H1 (cell line): ENCODE measurements at regions not wholly inside any gene's neighbourhood (a gene's known extent, or its start where the extent isn't known, plus 50 kb on each side); places are given as distances from the start of the nearest gene placed in this dataset.

Source experiments
- CTCF ChIA-PET: fragments of 300-600 bp; sonication (Branson Sonifier 250); formaldehyde crosslinking; loops from one replicate; lab custom pipeline; 2021; ENCODE audit not compliant: partially characterized antibody; lab: Charles Lee
- POLR2A ChIA-PET: fragments of 300-600 bp; sonication (Branson Sonifier 250); formaldehyde crosslinking; loops from one replicate; lab custom pipeline; 2021; ENCODE audit warnings: inconsistent platforms; ENCODE audit not compliant: partially characterized antibody; lab: Charles Lee
- DNase-seq, 2 experiments: peaks; one replicate each; pipeline versions ENCODE4 v3.0.0 to v3.0.0-alpha.2; 2010 to 2022; ENCODE audit warnings: low spot score in 2 of 2, low read depth in 1 of 2, mixed read lengths in 1 of 2
- FAIRE-seq: peaks from 2 replicates; lab custom pipeline; 2011; peaks lifted over from hg19 to GRCh38; lab: Jason Lieb, UNC
- H2AFZ ChIP-seq: 2 replicates; pipeline ENCODE4 v1.8.1; 2012; ENCODE audit warnings: low read length, inconsistent platforms
- H2AK5ac ChIP-seq: 2 replicates; pipeline ENCODE4 v1.6.1; 2013; ENCODE audit warnings: low read depth, low read length
- H2BK120ac ChIP-seq: replicated peaks from 2 replicates; pipeline ENCODE3; 2013; ENCODE audit warnings: low read depth, low read length, inconsistent platforms
- H2BK12ac ChIP-seq: 2 replicates; pipeline ENCODE4 v1.6.1; 2013; ENCODE audit warnings: low read depth, low read length
- H2BK15ac ChIP-seq: 2 replicates; pipeline ENCODE4 v1.6.1; 2013; ENCODE audit warnings: low read length
- H2BK20ac ChIP-seq: 2 replicates; pipeline ENCODE4 v1.6.1; 2013; ENCODE audit warnings: low read length
- H2BK5ac ChIP-seq: 2 replicates; pipeline ENCODE4 v1.6.1; 2013; ENCODE audit warnings: low read depth, low read length
- H3K14ac ChIP-seq: 2 replicates; pipeline ENCODE4 v1.6.1; 2013; ENCODE audit warnings: inconsistent platforms; ENCODE audit not compliant: insufficient read length
- H3K18ac ChIP-seq: 2 replicates; pipeline ENCODE4 v1.6.1; 2013; ENCODE audit warnings: low read length; ENCODE audit errors: extremely low read depth
- H3K23ac ChIP-seq: 2 replicates; pipeline ENCODE4 v1.6.1; 2013; ENCODE audit warnings: inconsistent platforms; ENCODE audit not compliant: insufficient read length
- H3K23me2 ChIP-seq: 2 replicates; pipeline ENCODE4 v1.6.1; 2013; ENCODE audit warnings: low read depth, low read length
- H3K27ac ChIP-seq: 2 replicates; pipeline ENCODE4 v1.6.1; 2011; ENCODE audit warnings: low read depth, low read length, inconsistent platforms
- H3K27me3 ChIP-seq, 4 experiments: replicated peaks in 1 of 4; 1 replicate in 1 of 4; 2 replicates in 3 of 4; pipeline versions ENCODE4 v1.6.1 to v1.8.1; 2011 to 2013; ENCODE audit warnings: low read length in 3 of 4, mild to moderate bottlenecking in 3 of 4, inconsistent platforms in 2 of 4, mixed read lengths in 2 of 4, moderate library complexity in 1 of 4; ENCODE audit not compliant: control insufficient read depth in 3 of 4, insufficient read depth in 3 of 4; ENCODE audit errors: extremely low read depth in 1 of 4
- H3K36me3 ChIP-seq, 4 experiments: 2 replicates each; pipeline versions ENCODE4 v1.6.1 to v1.8.1; 2011 to 2013; ENCODE audit warnings: mild to moderate bottlenecking in 4 of 4, low read length in 3 of 4, moderate library complexity in 2 of 4, control low read depth in 1 of 4, inconsistent platforms in 1 of 4; ENCODE audit not compliant: insufficient read depth in 4 of 4, control insufficient read depth in 2 of 4
- H3K4ac ChIP-seq: replicated peaks from 2 replicates; pipeline ENCODE3; 2013; ENCODE audit warnings: low read length, low read depth, mixed read lengths, inconsistent platforms; ENCODE audit not compliant: insufficient read length
- H3K4me1 ChIP-seq, 4 experiments: replicated peaks in 1 of 4; 1 replicate in 1 of 4; 2 replicates in 3 of 4; pipeline versions ENCODE4 v1.6.1 to v1.8.1; 2011 to 2013; ENCODE audit warnings: low read length in 3 of 4, inconsistent platforms in 2 of 4, mixed read lengths in 1 of 4; ENCODE audit not compliant: insufficient read depth in 4 of 4, control insufficient read depth in 3 of 4
- H3K4me2 ChIP-seq, 2 experiments: 2 replicates each; pipeline versions ENCODE4 v1.6.1 to v1.8.1; 2011 to 2013; ENCODE audit warnings: low read depth in 2 of 2, low read length in 2 of 2, control low read depth in 1 of 2, inconsistent platforms in 1 of 2, mild to moderate bottlenecking in 1 of 2; ENCODE audit not compliant: insufficient read depth in 1 of 2
- H3K4me3 ChIP-seq, 4 experiments: fragments of 200-600, 300-600 bp in 1 of 4; sonication (generic), shearing (Covaris generic), sonication (Bioruptor Twin) in 1 of 4; 2 replicates each; pipeline versions ENCODE4 v1.5.1 to v1.8.1; 2011 to 2016; ENCODE audit warnings: low read length in 4 of 4, low read depth in 3 of 4, control low read depth in 2 of 4, inconsistent platforms in 2 of 4, mild to moderate bottlenecking in 2 of 4, mixed read lengths in 1 of 4, moderate library complexity in 1 of 4; ENCODE audit not compliant: insufficient read depth in 2 of 4; ENCODE audit errors: extremely low read depth in 1 of 4
- H3K56ac ChIP-seq: replicated peaks from 2 replicates; pipeline ENCODE3; 2013; ENCODE audit warnings: low read depth, mild to moderate bottlenecking, mixed read lengths, low read length, inconsistent platforms; ENCODE audit not compliant: insufficient read length
- H3K79me1 ChIP-seq: 2 replicates; pipeline ENCODE4 v1.6.1; 2013; ENCODE audit warnings: low read depth, low read length, control low read depth
- H3K79me2 ChIP-seq, 2 experiments: 2 replicates each; pipeline versions ENCODE4 v1.6.1 to v1.8.1; 2012 to 2013; ENCODE audit warnings: low read length in 2 of 2, mild to moderate bottlenecking in 2 of 2, inconsistent platforms in 1 of 2; ENCODE audit not compliant: insufficient read depth in 2 of 2, control insufficient read depth in 1 of 2
- H3K9ac ChIP-seq, 4 experiments: replicated peaks in 1 of 4; 1 replicate in 1 of 4; 2 replicates in 3 of 4; pipeline versions ENCODE4 v1.6.1 to v1.8.1; 2011 to 2013; ENCODE audit warnings: low read depth in 3 of 4, low read length in 3 of 4, control low read depth in 2 of 4, mild to moderate bottlenecking in 2 of 4, moderate library complexity in 2 of 4, inconsistent platforms in 1 of 4; ENCODE audit errors: extremely low read depth in 1 of 4
- H3K9me3 ChIP-seq, 2 experiments: 2 replicates each; pipeline versions ENCODE4 v1.6.1 to v1.8.1; 2012 to 2013; ENCODE audit warnings: mild to moderate bottlenecking in 2 of 2, moderate library complexity in 2 of 2, control low read depth in 1 of 2, inconsistent platforms in 1 of 2, low read depth in 1 of 2, low read length in 1 of 2, mixed read lengths in 1 of 2; ENCODE audit not compliant: insufficient read depth in 2 of 2
- H4K20me1 ChIP-seq, 2 experiments: replicated peaks in 1 of 2; 2 replicates each; pipeline versions ENCODE3 to v1.8.1; 2011 to 2013; ENCODE audit warnings: inconsistent platforms in 2 of 2, low read length in 2 of 2, mild to moderate bottlenecking in 1 of 2; ENCODE audit not compliant: insufficient read depth in 2 of 2, control insufficient read depth in 1 of 2
- H4K5ac ChIP-seq: 2 replicates; pipeline ENCODE4 v1.6.1; 2013; ENCODE audit warnings: low read length, low read depth, mixed read lengths, inconsistent platforms; ENCODE audit not compliant: insufficient read length
- H4K8ac ChIP-seq: 2 replicates; pipeline ENCODE4 v1.8.0; 2013; ENCODE audit warnings: mild to moderate bottlenecking, moderate library complexity, low read length, inconsistent platforms; ENCODE audit not compliant: insufficient read depth; ENCODE audit errors: extremely low read depth
- H4K91ac ChIP-seq: replicated peaks from 2 replicates; pipeline ENCODE3; 2013; ENCODE audit warnings: low read length, mixed read lengths, inconsistent platforms; ENCODE audit not compliant: insufficient read length
- ATF2 ChIP-seq: IDR thresholded peaks from 2 replicates; pipeline ENCODE4 v1.6.1; 2012; ENCODE audit warnings: low read length, inconsistent platforms
- CREB1 ChIP-seq: IDR thresholded peaks from 2 replicates; pipeline ENCODE4 v1.6.1; 2012; ENCODE audit warnings: inconsistent platforms
- CTCF ChIP-seq, 3 experiments: IDR thresholded peaks; 1 replicate in 2 of 3; 2 replicates in 1 of 3; pipeline versions ENCODE4 v1.5.1 to v1.6.1; 2011; ENCODE audit warnings: low read length in 3 of 3, mild to moderate bottlenecking in 3 of 3, inconsistent platforms in 2 of 3, low read depth in 1 of 3, moderate library complexity in 1 of 3; ENCODE audit not compliant: insufficient read depth in 1 of 3; ENCODE audit errors: control extremely low read depth in 1 of 3
- GABPA ChIP-seq: IDR thresholded peaks from 2 replicates; pipeline ENCODE4 v1.6.1; 2011; ENCODE audit warnings: mild to moderate bottlenecking, low read length, moderate library complexity, borderline replicate concordance; ENCODE audit not compliant: insufficient read depth
- HDAC2 ChIP-seq, 2 experiments: fragments of 300-600 bp in 1 of 2; sonication (generic) in 1 of 2; IDR thresholded peaks; 2 replicates each; pipeline ENCODE4 v1.6.1; 2011 to 2012; ENCODE audit warnings: low read depth in 2 of 2, low read length in 2 of 2, mild to moderate bottlenecking in 2 of 2, moderate library complexity in 2 of 2, borderline replicate concordance in 1 of 2, inconsistent platforms in 1 of 2
- KDM4A ChIP-seq: IDR thresholded peaks from one replicate; pipeline ENCODE4 v1.7.1; 2012; ENCODE audit warnings: low read depth, mild to moderate bottlenecking, moderate library complexity, low read length, inconsistent platforms; ENCODE audit not compliant: severe bottlenecking
- POLR2A ChIP-seq, 2 experiments: IDR thresholded peaks; 1 replicate in 1 of 2; 2 replicates in 1 of 2; pipeline ENCODE4 v1.6.1; 2011; ENCODE audit warnings: low read depth in 2 of 2, low read length in 2 of 2, mild to moderate bottlenecking in 2 of 2; ENCODE audit errors: control extremely low read depth in 1 of 2
- RXRA ChIP-seq: IDR thresholded peaks from 2 replicates; pipeline ENCODE4 v1.6.1; 2011; ENCODE audit warnings: low read depth, mild to moderate bottlenecking, low read length, moderate library complexity; ENCODE audit not compliant: insufficient read depth
- SAP30 ChIP-seq: fragments of 300-600 bp; sonication (generic); IDR thresholded peaks from 2 replicates; pipeline ENCODE4 v1.7.1; 2012; ENCODE audit warnings: low read length, moderate library complexity, mild to moderate bottlenecking, inconsistent platforms; ENCODE audit not compliant: insufficient read depth, insufficient replicate concordance
- TEAD4 ChIP-seq: IDR thresholded peaks from 2 replicates; pipeline ENCODE4 v1.6.1; 2012; ENCODE audit warnings: low read depth, low read length, inconsistent platforms, mixed read lengths
- WGBS, 2 experiments: shearing (Covaris generic) in 1 of 2; methylation state at CpG; one replicate each; pipeline versions ENCODE4 v1.1.6 to v1.1.7; 2013 to 2015; ENCODE audit warnings: low lambda C conversion rate in 2 of 2, mixed read lengths in 2 of 2, inconsistent platforms in 1 of 2, low coverage in 1 of 2, missing lambda C conversion rate in 1 of 2; ENCODE audit not compliant: insufficient replicate concordance in 2 of 2, insufficient coverage in 1 of 2, insufficient read length in 1 of 2; ENCODE audit errors: extremely low coverage in 1 of 2, missing lambda C conversion rate in 1 of 2; 5-methylcytosine and 5-hydroxymethylcytosine counted together

GRCh38 chr5:135116160-135116561 is 82.1 kb upstream of the PITX1 start:
- Histone ChIP-seq H3K9me3 (no peaks in the 10 kb centered on the region), H3K36me3 (no peaks in the 10 kb centered on the region), H4K91ac (no peak overlapping the region), H3K56ac (no peak overlapping the region), H3K9ac (no peak overlapping the region), H4K20me1 (no peaks in the 10 kb centered on the region), H2BK120ac (no peak overlapping the region), H3K23me2 (no peaks in the 10 kb centered on the region), H4K8ac (no peak overlapping the region), H3K4me2 (no peak overlapping the region), H2AFZ (no peak overlapping the region), H2BK12ac (no peak overlapping the region), H2BK15ac (no peak overlapping the region), H3K27ac (no peak overlapping the region), H3K4me3 (no peak overlapping the region), H3K4ac (no peak overlapping the region), H3K79me2 (no peaks in the 10 kb centered on the region), H3K14ac (no peak overlapping the region), H3K79me1 (no peaks in the 10 kb centered on the region), H3K4me1 (no peaks in the 10 kb centered on the region), H3K23ac (no peak overlapping the region), H3K27me3 (no peaks in the 10 kb centered on the region; a peak in 1 of 7 replicates), H3K18ac (no peak overlapping the region), H2AK5ac (no peak overlapping the region), H4K5ac (no peak overlapping the region), H2BK20ac (no peak overlapping the region), H2BK5ac (no peak overlapping the region)
- ChIA-PET CTCF (no interaction called here), POLR2A (no interaction called here)
- WGBS, 2 experiments = 87% methylated on average over 6 of the region's 6 CpGs; no CpG with 5 or more reads in 1 of the 2 experiments
- DNase-seq (no peak), FAIRE-seq (no peak)
- TF ChIP-seq RXRA (no peak), GABPA (no peak), CREB1 (no peak), CTCF (IDR thresholded peaks at IDR 0.05; ENCODE audit: control extremely low read depth in 1 of 3, insufficient read depth in 1 of 3, low read depth in 1 of 3, low read length in 3 of 3) (no peak), SAP30 (no peak), KDM4A (no peak), POLR2A (IDR thresholded peaks at IDR 0.05; ENCODE audit: control extremely low read depth in 1 of 2, low read depth in 2 of 2, low read length in 2 of 2) (no peak), HDAC2 (IDR thresholded peaks at IDR 0.05; ENCODE audit: borderline replicate concordance in 1 of 2, low read depth in 2 of 2, low read length in 2 of 2) (no peak), TEAD4 (no peak), ATF2 (no peak)
